ENCODE measurements at regions not wholly inside any gene's neighbourhood (a gene's known extent, or its start where the extent isn't known, plus 50 kb on each side); places are given as distances from the start of the nearest gene placed in this dataset.
"Not testable (repeated sequence)": the region's sequence is repeated elsewhere in the genome, so short reads cannot be mapped to it uniquely, and the experiment has no call there.

DNA sequence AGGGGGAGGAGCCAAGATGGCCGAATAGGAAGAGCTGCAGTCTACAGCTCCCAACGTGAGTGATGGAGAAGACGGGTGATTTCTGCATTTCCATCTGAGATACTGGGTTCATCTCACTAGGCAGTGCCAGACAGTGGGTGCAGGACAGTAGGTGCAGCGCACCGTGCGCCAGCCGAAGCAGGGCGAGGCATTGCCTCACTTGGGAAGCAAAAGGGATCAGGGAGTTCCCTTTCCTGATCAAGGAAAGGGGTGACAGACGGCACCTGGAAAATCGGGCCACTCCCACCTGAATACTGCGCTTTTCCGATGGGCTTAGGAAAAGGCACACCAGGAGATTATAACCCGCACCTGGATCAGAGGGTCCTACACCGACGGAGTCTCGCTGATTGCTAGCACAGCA, 121.1 kb upstream of the SESTD1 start:
- H3K27me3 ChIP-seq; H3K79me2 ChIP-seq (ENCODE audit: low read depth); H3K27me3 Mint-ChIP-seq (ENCODE audit: insufficient read depth, low read depth); H4K20me1 ChIP-seq (ENCODE audit: low read depth); H3K36me3 Mint-ChIP-seq; DNase-seq (ENCODE audit: low spot score); H3K27ac Mint-ChIP-seq; H3K9ac ChIP-seq; H3K4me1 ChIP-seq; H3K4me1 Mint-ChIP-seq; H3F3A ChIP-seq (ENCODE audit: low read depth); H3K4me2 ChIP-seq; H3K27ac ChIP-seq; H3K36me3 ChIP-seq; H3K9me3 ChIP-seq (ENCODE audit: low read depth); H3K4me3 Mint-ChIP-seq; H3K4me3 ChIP-seq; H2AFZ ChIP-seq (replicated peaks): not testable (repeated sequence)
- peaks cover 18% of the 10 kb centered on the region for H3K9me3 Mint-ChIP-seq

DNA sequence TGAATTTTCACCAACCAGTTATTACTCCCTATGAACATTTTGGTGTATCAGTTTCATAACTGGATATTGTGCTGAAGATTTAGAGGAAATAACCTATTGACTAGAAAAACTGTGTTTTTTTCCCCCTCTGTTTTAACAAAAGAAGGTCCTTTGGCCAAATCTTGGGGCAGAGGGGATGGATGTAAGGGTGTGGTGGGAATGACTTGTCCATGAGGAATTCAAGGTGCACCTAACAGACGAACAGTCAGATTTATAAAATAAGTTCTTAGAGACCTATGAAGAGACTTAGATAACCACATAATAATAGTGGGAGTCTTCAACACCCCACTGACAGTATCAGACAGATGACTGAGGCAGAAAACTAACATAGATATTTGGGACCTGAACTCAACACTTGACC, 119.3 kb upstream of the SESTD1 start:
- no peak for TF ChIP-seq EZH2phosphoT487 (IDR thresholded peaks at IDR 0.05)
- H3K4me3 Mint-ChIP-seq = no peak overlapping the region

DNA sequence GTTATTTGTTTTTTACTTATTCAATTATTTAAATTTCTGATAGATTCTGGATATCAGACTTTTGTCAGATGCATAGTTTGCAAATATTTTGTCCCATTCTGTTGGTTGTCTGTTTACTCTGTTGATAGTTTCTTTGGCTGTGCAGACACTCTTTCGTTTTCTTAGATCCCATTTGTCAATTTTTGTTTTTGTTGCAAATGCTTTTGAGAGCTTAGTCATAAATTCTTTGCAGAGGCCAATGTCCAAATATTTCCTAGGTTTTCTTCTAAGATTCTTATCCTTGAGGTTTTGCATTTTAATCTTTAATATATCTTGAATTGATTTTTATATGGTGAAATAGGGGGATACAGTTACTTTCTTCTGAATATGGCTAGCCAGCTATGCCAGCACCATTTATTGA, 112.7 kb upstream of the SESTD1 start:
- no peak for TF ChIP-seq EZH2phosphoT487 (IDR thresholded peaks at IDR 0.05)
- TF ChIP-seq EZH2 (IDR thresholded peaks at IDR 0.05) = no peak
- TF ChIP-seq, protein P1, sequence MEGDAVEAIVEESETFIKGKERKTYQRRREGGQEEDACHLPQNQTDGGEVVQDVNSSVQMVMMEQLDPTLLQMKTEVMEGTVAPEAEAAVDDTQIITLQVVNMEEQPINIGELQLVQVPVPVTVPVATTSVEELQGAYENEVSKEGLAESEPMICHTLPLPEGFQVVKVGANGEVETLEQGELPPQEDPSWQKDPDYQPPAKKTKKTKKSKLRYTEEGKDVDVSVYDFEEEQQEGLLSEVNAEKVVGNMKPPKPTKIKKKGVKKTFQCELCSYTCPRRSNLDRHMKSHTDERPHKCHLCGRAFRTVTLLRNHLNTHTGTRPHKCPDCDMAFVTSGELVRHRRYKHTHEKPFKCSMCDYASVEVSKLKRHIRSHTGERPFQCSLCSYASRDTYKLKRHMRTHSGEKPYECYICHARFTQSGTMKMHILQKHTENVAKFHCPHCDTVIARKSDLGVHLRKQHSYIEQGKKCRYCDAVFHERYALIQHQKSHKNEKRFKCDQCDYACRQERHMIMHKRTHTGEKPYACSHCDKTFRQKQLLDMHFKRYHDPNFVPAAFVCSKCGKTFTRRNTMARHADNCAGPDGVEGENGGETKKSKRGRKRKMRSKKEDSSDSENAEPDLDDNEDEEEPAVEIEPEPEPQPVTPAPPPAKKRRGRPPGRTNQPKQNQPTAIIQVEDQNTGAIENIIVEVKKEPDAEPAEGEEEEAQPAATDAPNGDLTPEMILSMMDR (IDR thresholded peaks at IDR 0.05) = no peak
- DNase-seq (ENCODE audit: low spot score) = no peak
- H3K79me2 ChIP-seq (ENCODE audit: low read depth) = no peaks in the 10 kb centered on the region
- no peaks in the 10 kb centered on the region for H4K20me1 ChIP-seq (ENCODE audit: low read depth)
- H3K9me3 Mint-ChIP-seq = no peaks in the 10 kb centered on the region
- no peaks in the 10 kb centered on the region for H3F3A ChIP-seq (ENCODE audit: low read depth)
- no peaks in the 10 kb centered on the region for H3K36me3 Mint-ChIP-seq
- no peak overlapping the region for H3K4me3 ChIP-seq
- no peak overlapping the region for H3K27ac Mint-ChIP-seq
- no peak overlapping the region for H2AFZ ChIP-seq (replicated peaks)
- H3K27me3 ChIP-seq = no peaks in the 10 kb centered on the region
- no peaks in the 10 kb centered on the region for H3K9me3 ChIP-seq (ENCODE audit: low read depth)
- no peak overlapping the region for H3K4me2 ChIP-seq
- H3K36me3 ChIP-seq = no peaks in the 10 kb centered on the region
- no peak overlapping the region for H3K4me3 Mint-ChIP-seq
- no peak overlapping the region for H3K27ac ChIP-seq
- H3K27me3 Mint-ChIP-seq (ENCODE audit: insufficient read depth, low read depth) = no peaks in the 10 kb centered on the region
- no peaks in the 10 kb centered on the region for H3K4me1 ChIP-seq
- no peaks in the 10 kb centered on the region for H3K4me1 Mint-ChIP-seq
- no peak overlapping the region for H3K9ac ChIP-seq

More for the DNA sequence above, 119.3 kb upstream of the SESTD1 start:
- DNase-seq (ENCODE audit: low spot score) = no peak
- Mint-ChIP-seq H3K4me1 (no peaks in the 10 kb centered on the region), H3K36me3 (no peaks in the 10 kb centered on the region), H3K9me3 (peaks cover 15% of the 10 kb centered on the region), H3K27me3 (ENCODE audit: insufficient read depth, low read depth) (peaks cover 2% of the 10 kb centered on the region), H3K27ac (no peak overlapping the region)
- Histone ChIP-seq H3K27me3 (no peaks in the 10 kb centered on the region), H2AFZ (replicated peaks) (no peak overlapping the region), H3K4me2 (no peak overlapping the region), H3K36me3 (no peaks in the 10 kb centered on the region), H3K4me1 (no peaks in the 10 kb centered on the region), H3K27ac (no peak overlapping the region), H3K9me3 (ENCODE audit: low read depth) (no peaks in the 10 kb centered on the region), H3K4me3 (no peak overlapping the region), H3K9ac (no peak overlapping the region), H3F3A (ENCODE audit: low read depth) (no peaks in the 10 kb centered on the region), H3K79me2 (ENCODE audit: low read depth) (no peaks in the 10 kb centered on the region), H4K20me1 (ENCODE audit: low read depth) (no peaks in the 10 kb centered on the region)

DNA sequence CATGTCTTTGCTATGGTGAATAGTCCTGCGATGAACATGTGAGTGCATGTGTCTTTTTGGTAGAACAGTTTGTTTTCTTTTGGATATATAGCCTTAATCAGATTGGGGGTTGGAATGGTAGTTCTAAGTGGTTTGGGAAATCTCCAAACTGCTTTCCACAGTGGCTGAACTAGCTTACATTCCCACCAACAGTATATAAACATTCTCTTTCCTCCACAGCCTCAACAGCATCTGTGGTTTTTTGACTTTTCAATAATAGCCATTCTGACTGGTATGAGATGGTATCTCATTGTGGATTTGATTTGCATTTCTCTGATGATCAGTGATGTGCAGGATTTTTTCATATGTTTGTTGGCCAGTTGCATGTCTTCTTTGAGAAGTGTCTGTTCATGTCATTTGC, 112.2 kb upstream of the SESTD1 start:
- H3K9me3 Mint-ChIP-seq = no peaks in the 10 kb centered on the region
- no peaks in the 10 kb centered on the region for H3K4me1 ChIP-seq
- H4K20me1 ChIP-seq (ENCODE audit: low read depth) = no peaks in the 10 kb centered on the region
- H3K4me3 ChIP-seq = no peak overlapping the region
- H3K4me3 Mint-ChIP-seq = no peak overlapping the region
- no peaks in the 10 kb centered on the region for H3K36me3 Mint-ChIP-seq
- no peaks in the 10 kb centered on the region for H3K9me3 ChIP-seq (ENCODE audit: low read depth)
- H3K27ac ChIP-seq = no peak overlapping the region
- no peaks in the 10 kb centered on the region for H3K79me2 ChIP-seq (ENCODE audit: low read depth)
- no peak for TF ChIP-seq EZH2 (IDR thresholded peaks at IDR 0.05)
- TF ChIP-seq, protein P1 (IDR thresholded peaks at IDR 0.05) = no peak
- TF ChIP-seq EZH2phosphoT487 (IDR thresholded peaks at IDR 0.05) = no peak
- no peaks in the 10 kb centered on the region for H3F3A ChIP-seq (ENCODE audit: low read depth)
- H3K27me3 Mint-ChIP-seq (ENCODE audit: insufficient read depth, low read depth) = peaks cover 1% of the 10 kb centered on the region
- DNase-seq (ENCODE audit: low spot score) = no peak
- H3K4me2 ChIP-seq = no peak overlapping the region
- no peaks in the 10 kb centered on the region for H3K27me3 ChIP-seq
- no peak overlapping the region for H3K27ac Mint-ChIP-seq
- no peaks in the 10 kb centered on the region for H3K36me3 ChIP-seq
- no peaks in the 10 kb centered on the region for H3K4me1 Mint-ChIP-seq
- H2AFZ ChIP-seq (replicated peaks) = no peak overlapping the region
- no peak overlapping the region for H3K9ac ChIP-seq

Measured in neural progenitor cell (in vitro differentiated cells).